Thyroid gland (tissue), 4 donors: ENCODE measurements at regions not wholly inside any gene's neighbourhood (a gene's known extent, or its start where the extent isn't known, plus 50 kb on each side); places are given as distances from the start of the nearest gene placed in this dataset.

ENCODE experiments used
- CTCF ChIP-seq, 6 experiments: fragments of 200-600 bp in 3 of 6; fragments of 450-650 bp in 3 of 6; sonication (generic) in 3 of 6; IDR thresholded peaks; one replicate each; pipeline ENCODE4 v1.5.1; 2016 to 2019; ENCODE audit warnings: antibody characterized with exemption in 6 of 6, mild to moderate bottlenecking in 2 of 6, inconsistent platforms in 1 of 6, moderate library complexity in 1 of 6
- POLR2A ChIP-seq, 2 donors: fragments of 450-650 bp; IDR thresholded peaks; one replicate each; pipeline ENCODE4 v1.6.1; 2017; ENCODE audit warnings: antibody characterized with exemption in 2 of 2, mild to moderate bottlenecking in 2 of 2, moderate library complexity in 1 of 2

DNA sequence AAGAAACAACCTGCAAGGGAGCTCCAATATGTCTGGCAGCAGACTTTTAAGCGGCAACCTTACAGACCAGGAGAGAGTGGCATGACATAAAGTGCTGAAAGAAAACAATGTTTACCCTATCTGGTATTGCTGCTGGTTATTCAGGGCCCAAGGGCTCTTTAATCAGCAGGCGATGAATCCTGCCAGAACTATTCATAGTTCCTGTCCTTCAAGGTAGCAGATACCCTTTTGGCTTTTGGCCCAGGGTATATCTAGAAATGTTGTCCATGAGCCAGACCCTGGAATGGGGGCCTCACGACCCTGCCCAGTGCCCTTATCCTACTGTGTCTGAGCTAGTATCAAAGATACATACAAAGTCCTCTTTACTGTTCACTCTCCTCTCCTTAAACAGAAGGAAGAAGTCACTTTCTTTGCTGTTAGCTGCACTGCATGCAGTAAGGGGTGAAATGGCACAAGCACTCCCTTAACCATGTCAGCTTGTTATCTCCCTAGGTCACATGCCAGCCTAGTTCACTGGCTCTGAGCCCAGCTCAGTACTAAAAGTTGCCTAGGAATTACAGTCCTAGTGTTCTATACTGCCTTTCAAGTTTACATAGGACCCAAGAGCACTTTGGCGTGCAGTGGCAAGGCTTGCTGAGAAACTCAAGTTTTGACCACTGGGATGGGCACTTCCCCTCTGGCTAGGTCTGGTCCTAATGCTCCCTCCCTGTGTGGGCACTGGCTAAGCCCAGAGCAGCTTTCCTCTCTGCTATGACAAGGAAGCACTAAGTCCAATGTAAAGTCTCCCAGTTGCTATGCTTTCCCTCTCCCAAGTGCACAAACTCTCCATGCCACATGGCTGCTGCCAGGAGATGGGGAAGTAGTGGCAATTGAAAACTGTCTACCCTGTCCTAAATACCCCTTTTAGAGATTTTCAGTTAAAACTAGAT is 122.0 kb downstream of the HTR1B start:
- no peak for TF ChIP-seq CTCF (IDR thresholded peaks at IDR 0.05)
- no peak for TF ChIP-seq POLR2A (IDR thresholded peaks at IDR 0.05)
